IMR-90 (cell line): ENCODE measurements at regions not wholly inside any gene's neighbourhood (a gene's known extent, or its start where the extent isn't known, plus 50 kb on each side); places are given as distances from the start of the nearest gene placed in this dataset.

Experiments used
- ATAC-seq: fragments of 200-7000 bp; cut with Tn5 transposase; 2 replicates; pipeline ENCODE4 v1.9.1; 2020; ENCODE audit warnings: low read depth, mild to moderate bottlenecking, moderate library complexity
- BruUV-seq: library from RNA; stranded (reverse); fragments of 400-500 nt; replicated peaks from 2 replicates; lab custom pipeline; 2021; lab: Mats Ljungman, UMichigan
- CTCF ChIA-PET: fragments of 300-600 bp; formaldehyde crosslinking; extraction: SDS; loops from one replicate; lab custom pipeline; 2021; ENCODE audit warnings: antibody characterized with exemption; lab: Yijun Ruan, JAX
- POLR2A ChIA-PET: fragments of 300-600 bp; sonication (Branson Sonifier 250); formaldehyde crosslinking; loops from one replicate; lab custom pipeline; 2022; ENCODE audit warnings: antibody characterized with exemption; ENCODE audit not compliant: unreplicated experiment; lab: Charles Lee
- DNase-seq: peaks from one replicate; pipeline ENCODE4 v3.0.0; 2013
- H2AFZ ChIP-seq: replicated peaks from 2 replicates; pipeline ENCODE3; 2013; ENCODE audit warnings: low read length, mild to moderate bottlenecking; ENCODE audit not compliant: poor library complexity
- H2AK5ac ChIP-seq: 2 replicates; pipeline ENCODE4 v1.6.1; 2013; ENCODE audit warnings: low read depth, low read length, inconsistent platforms
- H2AK9ac ChIP-seq: replicated peaks from 2 replicates; pipeline ENCODE3; 2013; ENCODE audit warnings: mild to moderate bottlenecking, low read depth, low read length, moderate library complexity; ENCODE audit not compliant: poor library complexity
- H2BK120ac ChIP-seq: 2 replicates; pipeline ENCODE4 v1.6.1; 2013; ENCODE audit warnings: low read depth, low read length, inconsistent platforms
- H2BK15ac ChIP-seq: 3 replicates; pipeline ENCODE4 v1.6.1; 2013; ENCODE audit warnings: low read depth, low read length, inconsistent platforms
- H2BK20ac ChIP-seq: 2 replicates; pipeline ENCODE4 v1.6.1; 2013; ENCODE audit warnings: low read depth, mild to moderate bottlenecking, inconsistent platforms, low read length, moderate library complexity
- H2BK5ac ChIP-seq: 2 replicates; pipeline ENCODE4 v1.6.1; 2013; ENCODE audit warnings: mild to moderate bottlenecking, low read depth, low read length, inconsistent platforms; ENCODE audit not compliant: poor library complexity, severe bottlenecking
- H3K14ac ChIP-seq: replicated peaks from 2 replicates; pipeline ENCODE4 v1.6.1; 2013; ENCODE audit warnings: low read depth, low read length, inconsistent platforms
- H3K18ac ChIP-seq: 2 replicates; pipeline ENCODE4 v1.6.1; 2013; ENCODE audit warnings: low read depth, low read length, control low read depth
- H3K23ac ChIP-seq: 2 replicates; pipeline ENCODE4 v1.6.1; 2013; ENCODE audit warnings: low read depth, low read length, inconsistent platforms
- H3K27ac ChIP-seq: 2 replicates; pipeline ENCODE4 v1.5.1; 2013; ENCODE audit warnings: mild to moderate bottlenecking, control low read depth, low read length; ENCODE audit not compliant: insufficient read depth
- H3K27me3 ChIP-seq: 2 replicates; pipeline ENCODE4 v1.6.1; 2013; ENCODE audit warnings: low read length; ENCODE audit not compliant: control insufficient read depth, insufficient read depth
- H3K36me3 ChIP-seq: 2 replicates; pipeline ENCODE4 v1.6.1; 2013; ENCODE audit warnings: low read length, mixed read lengths; ENCODE audit not compliant: control insufficient read depth, insufficient read depth
- H3K4ac ChIP-seq: 2 replicates; pipeline ENCODE4 v1.6.1; 2013; ENCODE audit warnings: low read depth, low read length, inconsistent platforms
- H3K4me1 ChIP-seq: 2 replicates; pipeline ENCODE4 v1.6.1; 2013; ENCODE audit warnings: low read length, mixed read lengths; ENCODE audit not compliant: control insufficient read depth, insufficient read depth
- H3K4me2 ChIP-seq: 2 replicates; pipeline ENCODE4 v1.6.1; 2013; ENCODE audit warnings: low read depth, mild to moderate bottlenecking, control low read depth, low read length, moderate library complexity
- H3K4me3 ChIP-seq: 2 replicates; pipeline ENCODE4 v1.5.1; 2013; ENCODE audit warnings: low read depth, mild to moderate bottlenecking, control low read depth, low read length, moderate library complexity; ENCODE audit not compliant: insufficient read depth
- H3K56ac ChIP-seq: 2 replicates; pipeline ENCODE4 v1.6.1; 2013; ENCODE audit warnings: low read length, inconsistent platforms; ENCODE audit not compliant: insufficient read depth; ENCODE audit errors: extremely low read depth
- H3K79me1 ChIP-seq, 2 experiments: 2 replicates each; pipeline ENCODE4 v1.6.1; 2013; ENCODE audit warnings: low read length in 2 of 2, inconsistent platforms in 1 of 2, low read depth in 1 of 2
- H3K9ac ChIP-seq: 2 replicates; pipeline ENCODE4 v1.6.1; 2013; ENCODE audit warnings: low read depth, low read length, control low read depth
- H3K9me1 ChIP-seq: 2 replicates; pipeline ENCODE4 v1.6.1; 2013; ENCODE audit warnings: low read length, inconsistent platforms; ENCODE audit not compliant: insufficient read depth
- H3K9me3 ChIP-seq: 2 replicates; pipeline ENCODE4 v1.6.1; 2013; ENCODE audit warnings: low read length; ENCODE audit not compliant: control insufficient read depth, insufficient read depth
- H4K20me1 ChIP-seq: 2 replicates; pipeline ENCODE4 v1.6.1; 2013; ENCODE audit warnings: low read length, inconsistent platforms; ENCODE audit not compliant: insufficient read depth
- H4K5ac ChIP-seq: 2 replicates; pipeline ENCODE4 v1.6.1; 2013; ENCODE audit warnings: mild to moderate bottlenecking, low read depth, low read length, control low read depth
- H4K8ac ChIP-seq, 2 experiments: 2 replicates each; pipeline ENCODE4 v1.6.1; 2013; ENCODE audit warnings: low read depth in 2 of 2, low read length in 2 of 2, control low read depth in 1 of 2, inconsistent platforms in 1 of 2
- H4K91ac ChIP-seq: 2 replicates; pipeline ENCODE4 v1.6.1; 2013; ENCODE audit warnings: low read depth, low read length, inconsistent platforms; ENCODE audit not compliant: insufficient read depth
- CEBPB ChIP-seq: IDR thresholded peaks from 2 replicates; pipeline ENCODE4 v1.6.1; 2012; ENCODE audit warnings: low read depth, low read length, improper control_type of control experiment
- CHD1 ChIP-seq: IDR thresholded peaks from 2 replicates; pipeline ENCODE4 v1.6.1; 2012; ENCODE audit warnings: low read depth, low read length, improper control_type of control experiment
- CTCF ChIP-seq: conservative IDR thresholded peaks from 2 replicates; pipeline ENCODE4 v1.5.1; 2012; ENCODE audit warnings: mild to moderate bottlenecking, low read depth, low read length, improper control_type of control experiment
- POLR2A ChIP-seq: IDR thresholded peaks from 2 replicates; pipeline ENCODE4 v1.6.1; 2012; ENCODE audit warnings: mild to moderate bottlenecking, low read depth, low read length
- RAD21 ChIP-seq: IDR thresholded peaks from 2 replicates; pipeline ENCODE4 v1.6.1; 2012; ENCODE audit warnings: low read length, improper control_type of control experiment
- RFX5 ChIP-seq: IDR thresholded peaks from 2 replicates; pipeline ENCODE4 v1.8.0; 2012; ENCODE audit warnings: low read depth, mild to moderate bottlenecking, low read length, moderate library complexity
- WGBS, 2 experiments: methylation state at CpG; one replicate each; pipeline versions ENCODE4 v1.1.5 to v1.1.7; 2013; ENCODE audit warnings: missing lambda C conversion rate in 2 of 2; ENCODE audit not compliant: insufficient read length in 1 of 2; ENCODE audit errors: extremely low coverage in 2 of 2; 5-methylcytosine and 5-hydroxymethylcytosine counted together
- dilution Hi-C: fragments of 300-500 bp; cut with HindIII; formaldehyde crosslinking; loops from one replicate; pipeline ENCODE4 v1.14.3; 2018; ENCODE audit warnings: low sequenced_read_pairs; ENCODE audit not compliant: unreplicated experiment
- in situ Hi-C: fragments of 300-500 bp; cut with MboI; formaldehyde crosslinking; loops from 3 replicates; pipeline ENCODE4 v1.14.3; 2019; ENCODE audit warnings: low sequenced_read_pairs, inconsistent platforms, mixed read lengths
- intact Hi-C: fragments of 100-400 bp; cut with micrococcal nuclease; formaldehyde crosslinking; loops from 2 replicates; pipeline ENCODE4 v1.10.0; 2022

DNA sequence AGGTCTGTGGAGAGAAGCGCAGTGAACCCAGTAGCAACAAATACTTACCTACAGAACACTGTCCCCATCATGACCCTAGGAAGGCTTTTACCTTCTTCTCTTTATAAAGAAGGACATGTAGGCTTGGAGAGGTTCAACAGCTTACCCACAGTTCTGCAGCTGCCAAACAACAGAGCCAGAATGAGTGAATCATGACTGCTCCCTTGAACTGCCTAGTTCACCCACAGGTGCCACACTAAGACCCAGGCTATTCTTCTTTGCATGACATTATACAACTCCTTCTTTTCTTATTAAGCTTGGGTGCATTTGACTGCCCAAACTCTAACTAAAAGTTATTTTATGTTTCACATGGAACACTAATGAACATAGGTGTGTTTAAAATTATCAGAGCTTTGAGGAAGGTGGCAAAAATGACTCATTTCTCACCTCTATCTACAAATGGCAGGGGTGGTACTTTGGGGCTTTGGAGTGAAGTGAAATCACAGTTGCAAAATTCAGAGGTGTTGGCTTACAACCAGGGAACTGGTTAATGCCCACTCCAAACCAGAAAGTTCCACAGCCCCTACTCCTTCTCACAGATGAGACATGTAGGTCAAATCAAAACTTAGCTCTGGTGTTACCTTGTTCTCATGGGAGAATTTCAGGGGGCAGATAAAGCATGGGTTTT lies 201.6 kb downstream of the SEMA6A start:
- no peaks in the 10 kb centered on the region for H4K20me1 ChIP-seq
- no peak overlapping the region for H3K9ac ChIP-seq
- H2BK15ac ChIP-seq: no peak overlapping the region
- no peak overlapping the region for H2BK5ac ChIP-seq
- no peak overlapping the region for H2AFZ ChIP-seq
- no peak overlapping the region for H3K56ac ChIP-seq
- intact Hi-C loops: no loop called here
- H3K9me1 ChIP-seq: no peaks in the 10 kb centered on the region
- no peak overlapping the region for H3K23ac ChIP-seq
- H3K4me2 ChIP-seq: no peak overlapping the region
- ChIA-PET POLR2A (no interaction called here), CTCF (no interaction called here)
- H3K18ac ChIP-seq: no peak overlapping the region
- H2AK5ac ChIP-seq: no peak overlapping the region
- no peak for TF ChIP-seq POLR2A
- TF ChIP-seq CEBPB: no peak
- TF ChIP-seq CHD1: no peak
- no peak for TF ChIP-seq CTCF
- no peak for TF ChIP-seq RFX5
- TF ChIP-seq RAD21: no peak
- no CpG with 5 or more reads among the region's 1 CpG for WGBS, 2 experiments
- no peak overlapping the region for H4K8ac ChIP-seq
- no TSS peak for BruUV-seq
- H3K4me3 ChIP-seq: no peak overlapping the region
- no peaks in the 10 kb centered on the region for H3K79me1 ChIP-seq
- no peak for ATAC-seq
- H3K36me3 ChIP-seq: no peaks in the 10 kb centered on the region
- no peak overlapping the region for H2BK120ac ChIP-seq
- no peaks in the 10 kb centered on the region for H3K9me3 ChIP-seq
- no peaks in the 10 kb centered on the region for H3K4me1 ChIP-seq
- H2BK20ac ChIP-seq: no peak overlapping the region
- no peak for DNase-seq
- H2AK9ac ChIP-seq: no peak overlapping the region
- dilution Hi-C loops: no loop called here
- H3K4ac ChIP-seq: no peak overlapping the region
- H4K91ac ChIP-seq: no peak overlapping the region
- in situ Hi-C loops: no loop called here
- H3K14ac ChIP-seq: no peak overlapping the region
- no peaks in the 10 kb centered on the region for H3K27me3 ChIP-seq
- H3K27ac ChIP-seq: no peak overlapping the region
- H4K5ac ChIP-seq: no peak overlapping the region
